GM18868 (cell line): ENCODE measurements at regions not wholly inside any gene's neighbourhood (a gene's known extent, or its start where the extent isn't known, plus 50 kb on each side); places are given as distances from the start of the nearest gene placed in this dataset.

Experiments used
- ATAC-seq: cut with Tn5 transposase; IDR thresholded peaks from one replicate; pipeline ENCODE4 v1.9.1; 2021; ENCODE audit warnings: mild to moderate bottlenecking, moderate library complexity; ENCODE audit not compliant: unreplicated experiment

DNA sequence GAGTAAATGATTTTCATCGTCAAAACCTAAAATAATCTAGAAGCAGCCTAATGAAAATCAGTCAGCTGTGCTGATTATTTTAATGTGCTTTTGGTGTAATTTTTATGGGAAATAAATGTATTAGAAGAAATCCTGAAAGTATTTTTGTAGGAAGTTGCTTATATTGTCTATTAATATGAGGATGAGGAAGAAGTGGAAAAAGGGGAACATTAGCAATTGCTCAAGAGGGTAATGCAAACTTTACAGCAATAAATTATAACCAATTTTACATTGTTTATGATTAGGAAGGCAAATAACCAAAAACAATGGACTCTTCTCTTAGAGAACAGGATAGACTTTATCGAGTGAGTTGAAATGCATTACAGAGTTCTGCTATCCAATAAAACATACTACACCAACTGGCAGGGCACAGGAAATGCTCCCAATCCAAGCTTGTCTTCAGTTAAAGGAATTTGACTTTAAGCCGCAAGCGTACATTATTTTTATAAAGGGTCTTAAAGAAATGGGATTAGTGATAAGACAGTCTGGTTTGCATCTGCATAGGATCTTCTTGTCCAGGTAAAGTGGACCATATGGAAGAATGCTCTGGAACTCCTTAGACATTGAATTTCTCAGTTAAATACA lies 374.8 kb downstream of the PDGFC start:
- ATAC-seq = no peak

DNA sequence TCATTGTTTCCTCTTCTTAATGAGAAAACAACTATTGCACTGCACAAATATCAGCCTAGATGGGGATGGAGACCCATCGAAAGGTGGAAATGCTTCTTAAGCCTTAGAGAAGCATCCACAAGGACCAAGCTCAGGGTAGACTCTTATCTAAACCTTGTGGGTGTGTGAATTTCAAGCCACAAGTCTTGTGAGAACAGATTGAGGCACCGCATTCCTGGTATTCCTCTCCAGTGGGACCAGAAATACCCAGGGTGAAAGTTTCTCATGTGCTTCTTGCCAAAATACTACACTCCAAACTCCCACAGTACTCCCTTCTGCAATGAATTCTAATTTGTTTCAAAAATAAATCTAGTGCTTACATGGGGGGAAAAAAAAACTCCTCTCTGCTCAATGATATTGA lies 375.6 kb downstream of the PDGFC start:
- ATAC-seq = no peak

DNA sequence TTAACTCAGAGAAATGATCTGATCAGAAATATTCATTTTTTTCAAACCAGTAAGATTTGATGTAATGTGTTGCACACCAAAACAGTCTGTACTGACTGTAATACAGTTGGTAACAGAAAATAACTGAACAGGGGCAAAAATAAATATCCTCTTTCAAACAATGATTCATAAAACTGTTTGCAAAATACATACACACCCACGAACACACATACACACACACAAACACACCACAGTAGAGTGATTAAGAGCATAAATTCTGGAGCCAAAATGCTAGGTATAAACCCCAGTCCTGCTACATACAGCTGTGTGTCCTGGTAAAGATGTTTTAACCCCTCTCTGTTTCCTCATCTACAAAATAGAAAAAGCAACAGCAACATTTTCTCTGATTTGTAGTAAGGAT lies 376.6 kb downstream of the PDGFC start:
- ATAC-seq = no peak

DNA sequence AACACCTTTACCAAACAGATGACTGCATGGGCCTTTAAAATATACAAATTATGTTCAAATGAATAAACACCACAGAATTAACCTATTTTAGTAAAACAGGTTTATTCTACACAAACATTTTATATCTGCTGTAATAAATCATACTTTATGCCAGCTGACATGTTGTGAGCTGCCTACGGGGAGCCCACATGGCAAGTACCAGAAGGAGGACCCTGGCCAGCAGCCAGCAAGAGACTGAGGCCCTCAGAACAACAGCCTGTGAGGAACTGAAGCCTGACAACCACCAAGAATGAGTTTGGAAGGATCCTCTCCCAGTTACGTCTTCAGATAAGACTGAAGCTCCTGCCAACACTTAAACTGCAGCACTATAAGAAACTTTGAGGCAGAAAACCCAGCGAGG lies 377.0 kb downstream of the PDGFC start:
- ATAC-seq = no peak

DNA sequence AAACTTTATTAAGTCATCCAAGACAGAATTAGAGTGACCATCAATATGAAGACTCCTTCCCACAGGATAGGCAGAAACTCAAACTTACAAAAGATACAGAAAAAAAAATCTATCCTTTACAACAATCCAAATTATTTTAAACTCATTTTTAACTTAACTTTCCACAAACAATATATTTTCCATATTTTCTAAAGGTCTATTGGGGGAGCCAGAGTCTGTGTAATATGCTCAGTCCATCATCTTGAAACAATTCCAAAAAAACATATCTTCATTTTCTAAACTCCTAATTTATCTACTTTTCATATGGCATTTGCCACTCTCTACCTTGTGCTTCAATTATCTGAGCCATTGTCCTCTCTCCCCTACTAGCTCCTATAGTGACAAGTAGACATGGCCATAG lies 378.1 kb downstream of the PDGFC start:
- ATAC-seq = no peak

DNA sequence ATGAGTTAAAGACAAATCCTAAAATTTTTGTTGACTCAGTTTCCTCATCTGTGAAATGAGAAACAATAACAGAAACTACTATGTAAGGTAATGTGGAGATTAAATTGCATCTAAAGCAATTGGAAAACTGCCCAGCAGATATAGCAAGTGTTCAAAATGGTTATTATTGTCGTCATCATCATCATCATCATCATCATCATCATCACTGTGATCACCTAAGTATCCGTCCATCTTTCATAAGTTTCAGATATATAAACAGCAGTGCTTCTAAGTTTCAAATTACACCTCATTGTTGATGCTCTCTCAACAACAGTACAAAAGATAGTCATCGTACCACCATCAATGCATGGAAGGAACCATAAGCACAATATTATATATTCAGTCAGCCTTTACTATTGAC lies 379.9 kb downstream of the PDGFC start:
- ATAC-seq = no peak

DNA sequence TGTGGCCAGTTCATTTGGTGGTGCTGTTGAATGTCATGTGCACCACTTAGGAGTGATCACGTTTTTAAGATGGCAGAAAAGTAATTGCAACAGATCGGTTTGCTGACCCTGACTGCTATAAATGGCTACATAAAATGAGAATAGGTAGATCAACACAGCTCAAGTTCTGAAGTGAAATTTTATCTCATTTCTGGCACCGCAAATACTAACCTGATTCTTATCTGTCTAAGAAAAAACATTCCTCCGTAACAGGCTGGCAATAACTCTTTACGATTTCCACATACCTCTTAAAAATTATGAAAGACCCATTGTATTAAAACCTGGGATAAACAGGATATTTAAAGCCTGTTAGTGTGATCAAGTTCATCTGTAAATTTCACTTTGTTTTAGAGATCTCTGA lies 387.5 kb downstream of the PDGFC start:
- no peak for ATAC-seq

DNA sequence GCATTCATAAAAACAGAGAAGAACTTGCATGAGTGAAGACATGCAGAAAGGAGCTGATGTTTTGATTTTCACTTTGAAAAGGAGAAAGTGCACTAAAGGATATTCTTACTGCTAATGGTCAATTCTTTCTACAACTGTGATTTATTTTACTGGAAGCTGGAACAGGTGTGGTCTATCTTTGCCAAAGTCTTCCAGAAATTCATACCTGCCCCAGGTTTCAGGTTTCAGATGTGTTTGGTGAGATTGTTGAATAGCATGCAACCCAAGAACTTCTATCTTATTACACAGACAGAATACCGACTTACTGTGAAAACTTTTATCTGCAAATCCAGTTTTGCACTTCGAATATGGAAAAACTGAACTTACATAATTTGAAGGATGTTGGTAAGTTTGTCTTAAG lies 388.3 kb downstream of the PDGFC start:
- no peak for ATAC-seq

DNA sequence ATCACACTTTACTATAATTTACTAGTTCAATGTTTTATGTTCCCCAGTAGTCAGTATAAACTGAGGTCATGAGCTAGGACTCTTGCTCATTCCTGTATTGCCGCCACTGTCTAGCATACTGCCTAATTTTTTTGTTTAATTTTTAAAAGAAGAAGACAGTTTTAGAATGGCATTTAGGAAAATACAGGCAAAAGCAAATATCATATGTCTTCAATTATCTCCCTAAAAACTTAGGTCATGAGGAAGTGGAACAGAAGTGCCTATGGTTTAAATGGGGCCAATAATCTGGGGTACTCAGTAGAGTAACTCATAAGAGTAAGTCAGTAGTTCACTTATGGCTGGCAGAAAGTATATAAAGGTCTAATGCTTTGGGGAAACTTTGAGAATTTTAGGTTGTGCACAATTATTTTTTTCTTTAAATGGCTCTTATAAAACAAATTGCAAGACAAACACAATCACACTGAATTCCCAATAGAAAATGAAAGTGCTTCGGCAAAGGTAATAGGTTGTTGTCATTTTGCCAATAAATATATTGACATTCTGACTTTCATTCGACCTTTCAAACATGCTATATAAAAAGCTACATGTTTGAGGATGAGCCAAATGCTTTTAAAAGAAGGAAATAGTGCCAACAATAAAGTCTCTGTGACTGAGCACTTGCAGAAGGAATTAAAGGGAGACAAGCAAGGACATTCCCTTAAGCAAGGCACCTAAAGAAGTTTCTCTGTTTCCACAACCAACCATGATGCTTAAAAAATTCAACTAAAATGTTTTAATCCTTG lies 390.1 kb downstream of the PDGFC start:
- no peak for ATAC-seq

DNA sequence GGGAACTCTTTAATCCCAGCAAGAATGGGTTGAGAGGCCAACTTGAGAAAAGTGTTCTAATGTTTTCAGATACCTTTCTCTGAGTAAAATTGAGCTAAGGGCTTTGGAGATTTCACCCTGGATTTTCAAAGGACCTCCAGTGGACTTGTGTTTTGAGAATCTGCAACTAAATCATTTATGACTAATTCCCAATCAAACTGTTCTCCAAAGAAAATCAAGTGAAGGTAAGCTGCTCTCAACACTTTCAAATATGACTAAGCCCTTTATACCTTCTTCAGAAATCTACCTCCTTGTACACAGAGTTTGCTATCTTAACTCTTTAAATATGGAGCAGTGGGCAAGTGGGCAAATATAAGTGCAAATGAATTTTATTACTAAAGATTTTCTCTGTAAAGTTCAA lies 392.9 kb downstream of the PDGFC start:
- ATAC-seq = no peak

DNA sequence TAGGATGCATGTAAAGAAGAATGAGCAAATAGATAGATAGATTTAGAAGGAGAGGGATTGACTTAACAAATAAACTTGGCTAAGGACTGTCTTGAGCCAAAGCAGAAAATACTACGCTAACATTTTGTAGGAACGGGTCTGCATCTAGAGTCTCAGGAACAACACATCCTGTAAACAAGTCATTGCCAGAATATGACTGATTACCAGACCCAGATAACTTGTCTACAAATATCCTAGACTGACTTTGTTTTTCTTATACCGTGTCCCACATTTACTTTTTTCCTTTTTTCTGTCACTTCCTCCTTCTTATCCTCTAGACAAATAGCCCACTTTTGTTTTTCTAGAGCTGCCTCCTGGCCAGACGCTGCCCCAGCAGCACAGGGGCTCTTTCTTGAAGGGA lies 393.6 kb downstream of the PDGFC start:
- no peak for ATAC-seq

DNA sequence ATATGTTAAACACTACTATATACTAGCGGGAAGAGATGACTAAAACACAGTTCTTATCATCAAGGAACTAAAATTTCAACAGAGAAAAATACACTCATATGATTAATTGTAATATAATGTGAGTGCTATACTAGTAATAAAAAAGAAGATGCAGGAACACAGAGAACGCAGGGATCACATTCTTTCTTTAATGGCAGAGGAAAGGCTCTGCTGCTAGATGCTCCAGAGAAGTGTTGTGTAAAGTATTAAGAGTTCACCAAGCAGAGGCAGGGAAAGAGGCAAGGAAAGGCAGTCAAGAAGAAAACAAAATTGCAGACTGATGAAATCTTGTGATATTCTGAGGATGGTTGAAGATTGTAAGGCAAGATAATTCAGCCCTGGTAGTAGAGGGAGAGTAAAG lies 394.7 kb downstream of the PDGFC start:
- no peak for ATAC-seq

DNA sequence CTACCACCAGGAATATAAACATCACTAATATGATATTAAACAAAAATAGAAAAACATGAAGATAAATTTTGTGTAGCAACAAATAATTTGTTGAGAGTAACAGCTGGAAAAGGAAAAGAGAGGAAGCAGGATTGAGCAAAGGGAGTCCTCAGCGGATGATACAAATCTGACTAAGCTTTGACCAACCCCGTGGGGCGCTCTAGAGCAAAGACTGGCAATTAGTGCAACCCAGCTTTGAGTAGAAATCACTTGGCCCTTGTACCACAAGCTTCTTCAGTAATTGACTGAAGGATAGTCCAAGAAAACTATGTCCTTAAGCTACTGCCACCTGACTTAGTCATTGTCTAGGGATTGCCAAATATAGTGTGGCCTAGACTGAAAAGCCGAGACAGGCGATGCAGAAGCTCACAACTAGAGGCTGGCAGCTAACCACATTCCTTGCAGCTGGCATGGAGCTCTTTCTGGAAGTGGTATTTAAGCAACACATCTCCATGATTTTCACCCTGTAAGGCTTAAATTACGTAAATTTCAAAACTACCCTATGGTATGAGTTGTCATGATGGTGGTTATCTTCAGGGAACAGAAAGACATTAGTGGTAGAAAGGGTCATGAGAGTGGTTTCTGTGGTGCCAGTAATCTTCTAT lies 396.0 kb downstream of the PDGFC start:
- no peak for ATAC-seq

DNA sequence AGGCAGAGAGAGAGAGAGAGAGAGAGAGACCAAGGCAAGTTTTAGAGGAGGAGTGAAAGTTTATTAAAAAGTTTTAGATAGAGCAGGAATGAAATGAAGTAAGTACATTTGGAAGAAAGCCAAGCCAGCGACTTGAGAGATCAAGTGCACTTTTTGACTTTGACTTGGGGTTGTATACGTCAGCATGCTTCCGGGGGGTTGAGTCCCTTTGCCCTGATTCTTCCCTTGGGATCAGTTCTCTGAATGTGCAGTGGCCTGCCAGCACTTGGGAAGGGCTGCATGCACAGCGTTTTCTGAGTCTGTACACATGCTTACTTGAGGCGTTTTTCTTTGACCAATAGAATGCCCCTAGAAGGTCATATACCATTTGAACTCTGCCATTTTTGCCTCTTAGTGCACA lies 400.5 kb downstream of the PDGFC start:
- ATAC-seq = no peak

DNA sequence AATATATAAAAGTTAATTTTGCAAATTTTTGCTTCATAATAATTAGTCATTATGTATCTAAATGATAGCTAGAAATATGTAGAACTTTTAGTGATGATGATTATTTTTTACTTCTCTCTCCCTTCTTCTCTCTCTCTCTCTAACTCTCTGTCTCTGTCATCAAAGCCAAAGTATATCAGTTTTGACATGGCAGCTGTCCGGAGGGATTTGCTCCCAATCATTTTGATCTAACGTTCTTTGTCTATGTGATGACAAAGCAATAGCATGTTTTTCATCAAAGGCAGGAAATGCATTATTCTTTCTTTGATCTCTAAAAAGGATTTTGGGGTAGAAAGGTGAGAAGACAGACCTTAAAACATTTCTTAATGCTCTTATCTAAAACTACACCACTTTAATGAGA lies 402.1 kb downstream of the PDGFC start:
- ATAC-seq = no peak

DNA sequence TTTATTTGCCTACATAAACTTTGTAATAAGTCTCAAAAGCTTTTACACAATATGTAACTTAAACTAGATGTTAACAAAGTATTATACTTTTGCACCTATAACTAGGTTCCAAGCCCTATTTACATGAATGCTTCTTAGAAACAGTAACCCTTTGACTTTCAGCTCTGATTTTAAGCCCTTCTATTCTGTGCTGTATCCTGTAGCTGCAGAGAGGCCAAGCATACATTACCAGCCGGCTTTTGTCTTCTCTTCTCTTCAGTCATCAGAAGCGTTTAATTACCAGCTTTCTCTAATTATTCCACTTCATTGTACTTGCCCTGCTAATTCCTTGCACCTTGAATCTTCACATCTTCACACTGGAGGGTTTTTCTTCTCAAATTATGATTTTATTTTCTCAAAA lies 403.1 kb downstream of the PDGFC start:
- ATAC-seq = no peak

DNA sequence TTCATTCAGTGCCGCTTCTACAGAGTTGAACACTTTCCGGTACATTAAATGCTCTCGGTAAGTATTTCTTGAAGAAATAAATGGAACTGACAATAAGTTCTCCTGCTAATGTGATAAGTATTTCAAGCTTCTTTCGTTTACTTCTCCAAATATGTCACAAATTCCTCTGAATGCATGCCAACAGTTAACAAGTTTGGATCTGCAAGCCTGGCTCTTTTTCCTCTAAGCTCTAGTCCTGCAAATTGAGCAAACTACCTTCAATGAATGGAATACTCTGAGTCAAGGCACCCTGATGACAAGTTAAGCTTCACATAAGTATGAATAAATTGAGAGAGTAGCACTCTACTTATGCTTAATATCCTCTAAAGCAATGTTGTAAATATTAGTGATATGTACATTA lies 403.6 kb downstream of the PDGFC start:
- no peak for ATAC-seq

DNA sequence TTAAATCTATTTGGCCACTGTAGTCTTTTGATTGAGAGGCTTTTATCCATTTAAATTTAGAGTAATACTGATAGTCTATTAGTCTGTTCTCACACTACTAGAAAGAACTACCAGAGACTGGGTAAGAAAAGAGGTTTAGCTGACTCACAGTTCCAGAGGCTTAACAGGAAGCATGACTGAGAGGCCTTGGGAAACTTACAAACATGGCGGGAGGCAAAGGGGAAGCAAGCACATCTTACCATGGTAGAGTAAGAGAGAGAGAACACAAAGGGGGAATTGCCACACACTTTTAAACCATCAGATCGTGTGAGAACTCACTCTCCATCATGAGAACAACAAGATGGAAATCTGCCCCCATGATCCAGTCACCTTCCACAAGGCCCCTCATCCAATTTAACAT lies 410.9 kb downstream of the PDGFC start:
- no peak for ATAC-seq

DNA sequence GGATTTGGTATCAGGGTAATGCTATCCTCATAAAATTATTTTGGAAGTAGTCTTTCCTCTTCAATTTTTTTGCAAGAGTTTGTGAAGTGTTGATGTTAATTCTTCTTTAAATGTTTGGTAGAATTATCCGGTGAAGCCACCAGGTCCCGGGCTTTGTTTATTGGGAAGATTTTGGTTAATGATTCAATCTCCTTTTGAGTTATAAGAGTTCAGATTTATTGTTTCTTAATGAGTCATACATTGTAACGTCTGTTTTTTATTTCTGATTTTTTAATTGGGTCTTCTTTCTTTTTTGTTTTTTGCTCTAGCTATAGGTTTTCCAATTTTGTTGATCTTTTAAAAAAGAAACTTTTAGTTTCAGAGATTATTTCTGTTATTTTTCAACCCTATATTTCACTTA lies 412.3 kb downstream of the PDGFC start:
- ATAC-seq = no peak

DNA sequence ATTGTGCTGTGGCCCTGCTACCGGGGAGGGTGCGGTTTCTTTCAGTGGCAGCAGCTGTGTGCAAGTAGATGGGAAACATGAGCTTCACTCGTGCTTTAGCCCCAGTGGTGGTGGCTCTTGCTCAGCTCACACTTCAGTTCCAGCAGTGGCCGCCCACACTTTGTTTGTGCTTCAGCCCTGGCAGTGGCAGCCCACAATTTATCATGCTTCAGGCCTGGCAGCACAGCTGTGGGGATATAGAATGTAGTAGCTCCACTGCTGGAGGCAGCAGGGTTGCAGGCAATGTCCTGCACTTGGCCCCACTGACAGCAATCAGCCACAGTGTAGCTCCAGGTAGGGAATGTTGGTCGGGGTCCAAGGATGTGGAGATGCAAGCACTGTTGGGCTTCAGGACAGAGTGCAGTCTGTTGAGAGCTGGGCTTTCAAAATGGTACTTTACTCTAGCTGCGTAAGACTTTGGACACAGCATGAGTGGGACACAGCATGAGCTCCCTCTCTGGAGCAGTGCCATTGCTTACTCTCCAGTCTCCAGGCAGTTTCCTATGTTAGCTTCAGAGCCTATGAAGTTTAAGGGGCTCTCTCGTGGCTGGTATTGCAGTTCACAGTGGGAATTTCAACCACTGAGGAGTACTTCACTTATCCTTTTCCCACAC lies 413.1 kb downstream of the PDGFC start:
- no peak for ATAC-seq

DNA sequence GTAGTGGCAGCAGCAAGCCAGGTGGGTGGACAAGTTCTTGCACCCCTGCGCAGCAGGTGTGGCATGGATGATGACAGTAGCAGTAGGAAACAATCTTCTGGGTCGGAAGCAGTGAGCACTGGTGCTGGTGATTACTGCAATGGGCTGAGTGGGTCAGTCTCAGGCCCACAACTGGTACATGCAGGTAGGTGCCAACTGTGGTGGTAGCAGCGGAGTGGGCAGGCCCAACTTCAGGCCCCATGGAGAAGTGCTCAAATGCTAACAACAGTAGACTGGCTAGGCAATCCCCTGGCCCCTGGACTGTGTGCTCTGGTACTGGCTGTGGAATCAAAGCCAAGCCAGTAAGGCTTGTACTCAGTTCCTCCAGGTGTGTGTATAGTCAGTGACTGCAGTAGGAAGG lies 413.7 kb downstream of the PDGFC start:
- no peak for ATAC-seq

DNA sequence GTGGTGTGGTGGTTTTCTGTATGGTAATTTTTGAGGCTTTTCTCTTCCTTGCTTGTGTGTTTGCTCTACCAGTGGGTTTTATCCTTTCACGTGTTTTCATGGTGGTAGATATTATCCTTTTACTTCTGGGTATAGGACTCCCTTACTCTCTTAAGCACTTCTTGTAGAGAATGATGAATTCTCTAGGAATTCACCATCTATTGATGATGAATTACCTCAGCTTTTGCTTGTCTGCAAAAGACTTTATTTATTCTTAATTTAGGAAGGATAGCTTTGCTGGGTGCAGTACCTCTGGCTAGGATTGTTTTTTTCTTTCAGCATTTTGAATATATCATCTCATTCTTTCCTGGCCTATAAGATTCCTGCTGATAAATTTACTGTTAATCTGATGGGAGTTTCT lies 415.3 kb downstream of the PDGFC start:
- ATAC-seq = no peak
